GM12873 (cell line): ENCODE measurements at regions not wholly inside any gene's neighbourhood (a gene's known extent, or its start where the extent isn't known, plus 50 kb on each side); places are given as distances from the start of the nearest gene placed in this dataset.

ENCODE experiments used
- TF ChIP-seq, protein P1 (sequence below): IDR thresholded peaks from 2 replicates; pipeline ENCODE4 v1.5.1; 2012; ENCODE audit warnings: low read depth, mild to moderate bottlenecking, moderate library complexity, low read length, control low read depth; ENCODE audit not compliant: insufficient read depth; ENCODE audit errors: missing control alignments

DNA sequence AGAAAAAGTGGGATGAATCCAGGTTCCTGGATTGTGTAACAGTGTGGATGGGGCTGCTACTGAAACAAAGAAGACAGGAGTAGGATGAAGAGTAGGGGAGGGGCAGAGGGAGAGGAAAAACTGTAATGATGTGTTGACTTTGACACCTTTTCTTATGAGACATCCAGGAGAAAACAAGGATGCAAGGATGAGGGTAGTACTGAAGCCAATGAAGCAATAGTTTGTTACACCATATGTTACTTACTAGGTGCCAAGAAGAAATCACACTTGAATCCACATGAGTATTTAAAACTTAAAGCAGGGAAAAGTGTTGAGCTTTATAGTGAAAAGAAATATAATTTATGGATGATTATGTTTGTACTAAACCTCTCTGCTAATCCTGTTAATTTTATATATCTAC, 420.6 kb downstream of the ARL4A start:
- TF ChIP-seq, protein P1, sequence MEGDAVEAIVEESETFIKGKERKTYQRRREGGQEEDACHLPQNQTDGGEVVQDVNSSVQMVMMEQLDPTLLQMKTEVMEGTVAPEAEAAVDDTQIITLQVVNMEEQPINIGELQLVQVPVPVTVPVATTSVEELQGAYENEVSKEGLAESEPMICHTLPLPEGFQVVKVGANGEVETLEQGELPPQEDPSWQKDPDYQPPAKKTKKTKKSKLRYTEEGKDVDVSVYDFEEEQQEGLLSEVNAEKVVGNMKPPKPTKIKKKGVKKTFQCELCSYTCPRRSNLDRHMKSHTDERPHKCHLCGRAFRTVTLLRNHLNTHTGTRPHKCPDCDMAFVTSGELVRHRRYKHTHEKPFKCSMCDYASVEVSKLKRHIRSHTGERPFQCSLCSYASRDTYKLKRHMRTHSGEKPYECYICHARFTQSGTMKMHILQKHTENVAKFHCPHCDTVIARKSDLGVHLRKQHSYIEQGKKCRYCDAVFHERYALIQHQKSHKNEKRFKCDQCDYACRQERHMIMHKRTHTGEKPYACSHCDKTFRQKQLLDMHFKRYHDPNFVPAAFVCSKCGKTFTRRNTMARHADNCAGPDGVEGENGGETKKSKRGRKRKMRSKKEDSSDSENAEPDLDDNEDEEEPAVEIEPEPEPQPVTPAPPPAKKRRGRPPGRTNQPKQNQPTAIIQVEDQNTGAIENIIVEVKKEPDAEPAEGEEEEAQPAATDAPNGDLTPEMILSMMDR = no peak

DNA sequence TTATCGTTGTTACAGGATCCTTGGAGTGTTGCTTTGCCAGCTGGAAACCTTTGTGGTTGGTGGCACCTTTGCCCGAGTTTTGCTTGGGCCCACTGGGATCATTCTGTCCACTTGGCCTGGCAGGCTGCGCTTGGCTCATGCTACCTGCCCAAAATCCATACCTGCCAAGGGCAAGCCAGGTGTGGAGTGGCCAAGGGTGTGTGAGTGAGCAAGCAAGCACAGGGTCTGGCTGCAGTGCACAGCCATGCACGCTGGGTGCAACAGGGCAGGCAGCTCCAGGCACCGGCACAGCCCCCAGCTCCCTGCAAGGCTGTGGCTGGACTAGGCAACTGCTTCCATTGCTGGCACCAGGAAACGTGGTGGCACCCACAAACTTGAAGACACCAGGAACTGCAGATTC, 421.8 kb downstream of the ARL4A start:
- TF ChIP-seq, protein P1 = no peak

DNA sequence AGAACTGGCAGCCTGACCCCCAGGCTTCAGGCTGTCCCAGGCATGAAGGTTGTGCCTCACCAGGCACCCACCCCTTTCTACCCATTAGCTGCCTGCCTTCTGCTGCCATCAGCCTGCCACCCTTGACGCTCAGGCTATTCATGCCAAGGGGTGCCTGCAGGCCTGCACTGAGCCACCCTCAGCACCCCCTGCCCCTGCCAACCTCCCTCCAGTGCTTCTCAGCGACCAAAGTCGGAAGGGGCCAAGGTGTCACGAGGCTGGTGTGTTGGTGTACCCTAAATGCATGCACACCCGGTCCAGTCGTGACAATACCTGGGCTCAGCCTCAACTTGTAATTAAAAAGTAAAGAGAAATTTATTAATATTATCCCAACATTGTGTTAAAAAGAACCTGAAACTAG, 422.7 kb downstream of the ARL4A start:
- TF ChIP-seq, protein P1 = no peak

DNA sequence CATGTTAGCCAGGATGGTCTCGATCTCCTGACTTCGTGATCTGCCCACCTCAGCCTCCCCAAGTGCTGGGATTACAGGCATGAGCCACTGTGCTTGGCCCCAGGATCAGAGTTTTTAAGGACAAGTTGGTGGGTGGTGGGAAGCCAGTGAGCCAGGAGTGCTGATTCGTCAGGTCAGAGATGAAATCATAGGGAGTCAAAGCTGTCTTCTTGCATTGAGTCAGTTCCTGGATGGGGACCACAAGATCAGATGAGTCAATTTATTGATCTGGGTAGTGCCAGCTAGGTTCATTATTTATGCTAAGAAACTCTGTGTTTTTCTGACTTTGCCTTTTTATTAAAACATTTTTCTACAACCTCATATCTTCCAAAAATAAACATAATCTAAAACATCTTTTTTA, 423.8 kb downstream of the ARL4A start:
- TF ChIP-seq, protein P1 = no peak

DNA sequence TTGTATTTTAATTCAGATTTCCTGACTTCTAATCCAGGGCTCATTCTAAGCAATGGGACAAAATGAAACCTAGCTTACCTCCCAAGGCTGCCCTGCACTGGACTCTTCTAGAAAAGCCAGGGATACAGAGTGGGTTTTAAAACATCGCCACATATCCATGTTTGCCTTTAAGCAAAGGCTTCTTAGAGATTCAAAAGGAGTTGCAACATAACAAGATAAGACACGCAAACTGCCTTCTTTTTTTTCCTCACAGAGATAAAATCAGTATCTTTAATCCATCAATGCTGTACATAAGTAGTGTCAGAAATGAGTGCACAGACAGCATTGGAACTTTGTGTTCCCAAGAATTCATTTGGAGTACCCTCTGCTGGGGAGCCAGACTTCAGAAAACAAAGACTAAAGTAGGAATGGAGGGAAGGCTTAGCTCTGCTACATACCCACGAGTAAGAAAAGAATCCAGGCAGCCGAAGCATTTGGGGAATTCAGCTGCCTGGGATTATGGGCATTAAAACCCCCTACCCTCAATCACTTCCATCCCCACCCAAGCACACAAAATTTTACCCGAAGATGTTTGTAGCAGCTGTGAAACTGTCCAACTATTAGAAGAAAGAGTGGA, 427.8 kb downstream of the ARL4A start:
- TF ChIP-seq, protein P1 = no peak

DNA sequence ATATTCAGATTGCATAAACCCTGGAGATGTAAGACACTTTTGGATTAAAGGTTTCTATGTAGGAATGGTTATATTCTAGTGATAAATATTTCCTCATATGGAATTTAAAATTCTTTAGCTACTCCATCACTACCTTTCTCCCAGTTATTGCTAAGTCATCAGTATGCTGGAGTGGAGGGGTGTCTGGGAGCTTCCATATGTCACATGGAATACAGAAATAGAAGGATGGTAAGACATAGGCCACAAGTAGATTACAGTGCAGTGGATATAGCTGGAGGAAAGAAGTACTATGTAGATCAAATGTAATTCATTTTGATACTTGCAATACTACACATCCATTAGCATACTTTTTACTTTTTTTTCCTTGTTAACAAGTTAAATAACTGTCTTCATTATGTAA, 428.4 kb downstream of the ARL4A start:
- TF ChIP-seq, protein P1 = no peak

DNA sequence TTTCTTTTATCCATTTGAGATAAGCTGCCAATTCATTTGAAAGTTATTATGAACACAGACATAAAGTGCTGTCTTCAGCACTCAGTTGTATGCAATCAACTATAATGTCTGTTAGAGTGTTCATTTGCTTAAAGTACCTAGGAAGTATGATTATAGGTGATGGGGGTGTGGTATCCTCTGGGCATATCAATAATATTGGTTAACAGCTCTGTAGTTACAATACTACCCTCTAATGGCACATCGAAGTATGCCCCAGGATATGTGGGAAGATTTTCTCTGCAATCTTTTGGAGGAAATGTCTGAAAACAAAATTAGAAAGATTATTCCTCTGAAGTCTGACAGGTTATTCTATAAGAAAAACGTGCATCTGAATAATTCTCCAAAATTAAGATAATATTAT, 429.7 kb downstream of the ARL4A start:
- TF ChIP-seq, protein P1 = no peak

DNA sequence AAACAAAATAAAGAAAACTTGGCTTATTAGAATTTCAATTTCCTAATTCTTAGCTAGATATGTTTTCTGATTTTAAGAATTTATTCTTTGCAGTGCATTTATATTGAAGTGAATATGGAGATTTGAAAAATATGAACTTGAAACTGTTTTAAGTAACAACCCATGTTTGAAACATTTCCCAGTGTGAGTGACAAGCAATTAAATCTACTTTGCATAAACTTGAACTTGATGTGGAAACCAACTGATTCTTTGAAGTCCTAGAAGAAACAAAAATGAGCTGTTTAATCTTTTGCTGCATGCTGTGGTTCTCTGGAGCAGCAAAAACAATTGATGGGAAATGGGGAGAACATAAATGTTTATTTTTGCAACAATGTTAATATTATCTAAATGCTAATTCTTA, 430.2 kb downstream of the ARL4A start:
- TF ChIP-seq, protein P1 = no peak
